GM12878 (cell line): ENCODE measurements at regions not wholly inside any gene's neighbourhood (a gene's known extent, or its start where the extent isn't known, plus 50 kb on each side); places are given as distances from the start of the nearest gene placed in this dataset.

Experiments used
- ATAC-seq: fragments of 200-7000 bp; cut with Tn5 transposase; 3 replicates; pipeline ENCODE4 v1.9.1; 2020; ENCODE audit warnings: mild to moderate bottlenecking, moderate library complexity
- BruUV-seq: library from RNA; stranded (reverse); fragments of 400-500 nt; replicated peaks from 2 replicates; lab custom pipeline; 2021; lab: Mats Ljungman, UMichigan
- CTCF ChIA-PET: fragments of 300-600 bp; sonication (Branson Sonifier 250); formaldehyde crosslinking; extraction: SDS; loops from one replicate; lab custom pipeline; 2021; ENCODE audit warnings: inconsistent platforms; lab: Yijun Ruan, JAX
- POLR2A ChIA-PET: fragments of 350-600 bp; formaldehyde crosslinking; extraction: SDS; loops from one replicate; lab custom pipeline; 2021; ENCODE audit warnings: inconsistent platforms; lab: Charles Lee
- RAD21 ChIA-PET: fragments of 300-600 bp; sonication (Branson Sonifier 250); formaldehyde crosslinking; loops from one replicate; lab custom pipeline; 2023; ENCODE audit warnings: antibody characterized with exemption; ENCODE audit not compliant: unreplicated experiment; lab: Charles Lee
- SMC1A ChIA-PET: fragments of 300-600 bp; sonication (Branson Sonifier 250); formaldehyde crosslinking; loops from one replicate; lab custom pipeline; 2023; ENCODE audit not compliant: unreplicated experiment, uncharacterized antibody; lab: Charles Lee
- DNase-seq: peaks from one replicate; pipeline ENCODE4 v3.0.0-alpha.2; 2011; ENCODE audit warnings: low read depth, low spot score
- FAIRE-seq: peaks from 3 replicates; lab custom pipeline; 2011; peaks lifted over from hg19 to GRCh38; lab: Jason Lieb, UNC
- H2AFZ ChIP-seq: 2 replicates; pipeline ENCODE4 v1.6.0; 2011; ENCODE audit warnings: low read depth, low read length, control low read depth; ENCODE audit not compliant: control insufficient read depth
- H3K27ac ChIP-seq: 2 replicates; pipeline ENCODE4 v1.5.1; 2011; ENCODE audit warnings: control low read depth; ENCODE audit not compliant: control insufficient read depth, insufficient read depth
- H3K27me3 ChIP-seq, 2 experiments: replicated peaks in 1 of 2; 2 replicates each; pipeline versions ENCODE4 v1.6.0 to v1.6.1; 2011; ENCODE audit warnings: low read length in 1 of 2; ENCODE audit not compliant: control insufficient read depth in 2 of 2, insufficient read depth in 2 of 2
- H3K36me3 ChIP-seq, 2 experiments: 2 replicates each; pipeline ENCODE4 v1.5.1; 2011; ENCODE audit warnings: low read length in 1 of 2; ENCODE audit not compliant: control insufficient read depth in 2 of 2, insufficient read depth in 2 of 2
- H3K4me1 ChIP-seq: 2 replicates; pipeline ENCODE4 v1.6.1; 2011; ENCODE audit warnings: mild to moderate bottlenecking, low read length, moderate library complexity, mixed read lengths; ENCODE audit not compliant: control insufficient read depth, insufficient read depth
- H3K4me2 ChIP-seq: 2 replicates; pipeline ENCODE4 v1.6.0; 2011; ENCODE audit warnings: control low read depth; ENCODE audit not compliant: control insufficient read depth, insufficient read depth
- H3K4me3 ChIP-seq: fragments of 200-600 bp; sonication (generic); 2 replicates; pipeline ENCODE4 v1.5.1; 2016
- H3K79me2 ChIP-seq: 2 replicates; pipeline ENCODE4 v1.6.0; 2011; ENCODE audit warnings: low read length; ENCODE audit not compliant: control insufficient read depth, insufficient read depth
- H3K9ac ChIP-seq: 2 replicates; pipeline ENCODE4 v1.8.0; 2011; ENCODE audit warnings: low read length, control low read depth, mixed read lengths; ENCODE audit not compliant: control insufficient read depth, insufficient read depth
- H3K9me3 ChIP-seq: replicated peaks from 3 replicates; pipeline ENCODE4 v1.5.1; 2011; ENCODE audit warnings: mild to moderate bottlenecking, low read length; ENCODE audit not compliant: control insufficient read depth, insufficient read depth
- H4K20me1 ChIP-seq: 2 replicates; pipeline ENCODE4 v1.6.0; 2011; ENCODE audit not compliant: control insufficient read depth, insufficient read depth
- CBX3 ChIP-seq: fragments of 200-600 bp; sonication (generic); IDR thresholded peaks from 2 replicates; pipeline ENCODE4 v1.6.1; 2016; ENCODE audit warnings: low read depth, borderline replicate concordance
- CREB1 ChIP-seq: IDR thresholded peaks from 2 replicates; pipeline ENCODE4 v1.6.1; 2012; ENCODE audit warnings: low read depth, mild to moderate bottlenecking, inconsistent platforms
- KAT2A ChIP-seq: conservative IDR thresholded peaks from 2 replicates; pipeline ENCODE4 v1.6.1; 2011; ENCODE audit warnings: low read depth, low read length; ENCODE audit not compliant: control insufficient read depth
- NFXL1 ChIP-seq: fragments of 450-650 bp; IDR thresholded peaks from 2 replicates; pipeline ENCODE4 v1.6.1; 2017; ENCODE audit warnings: antibody characterized with exemption, mild to moderate bottlenecking, borderline replicate concordance
- SREBF1 ChIP-seq: IDR thresholded peaks from 2 replicates; pipeline ENCODE4 v1.6.1; 2012; ENCODE audit warnings: mild to moderate bottlenecking, low read length
- TCF7 ChIP-seq: IDR thresholded peaks from 2 replicates; pipeline ENCODE4 v1.6.1; 2014; ENCODE audit warnings: antibody characterized with exemption, borderline replicate concordance
- ZNF24 ChIP-seq: fragments of 450-650 bp; IDR thresholded peaks from 2 replicates; pipeline ENCODE4 v1.6.1; 2017; ENCODE audit warnings: antibody characterized with exemption, mild to moderate bottlenecking
- ZNF384 ChIP-seq: IDR thresholded peaks from 2 replicates; pipeline ENCODE4 v1.6.1; 2012; ENCODE audit warnings: low read depth, mild to moderate bottlenecking, low read length, improper control_type of control experiment, borderline replicate concordance
- ZSCAN29 ChIP-seq: fragments of 450-650 bp; IDR thresholded peaks from 2 replicates; pipeline ENCODE4 v1.6.1; 2017; ENCODE audit warnings: mild to moderate bottlenecking, moderate library complexity
- ZZZ3 ChIP-seq: IDR thresholded peaks from 2 replicates; pipeline ENCODE4 v1.6.1; 2011; ENCODE audit warnings: low read depth; ENCODE audit not compliant: control insufficient read depth, insufficient read length
- WGBS: methylation state at CpG from one replicate; pipeline ENCODE4 v1.1.6; 2016; ENCODE audit warnings: low lambda C conversion rate; ENCODE audit not compliant: insufficient replicate concordance, insufficient coverage; ENCODE audit errors: missing lambda C conversion rate; 5-methylcytosine and 5-hydroxymethylcytosine counted together
- in situ Hi-C: fragments of 300-500 bp; cut with MboI; formaldehyde crosslinking; loops from 9 replicates; pipeline ENCODE4 v1.14.3; 2018; ENCODE audit warnings: mixed read lengths
- intact Hi-C: fragments of 100-400 bp; cut with micrococcal nuclease; formaldehyde crosslinking; loops from one replicate; pipeline ENCODE4 v1.14.2; 2022; ENCODE audit not compliant: unreplicated experiment
- TF ChIP-seq, protein P1 (sequence below): fragments of 450-650 bp; IDR thresholded peaks from 2 replicates; pipeline ENCODE4 v1.6.1; 2017; ENCODE audit warnings: antibody characterized with exemption, mild to moderate bottlenecking, moderate library complexity

DNA sequence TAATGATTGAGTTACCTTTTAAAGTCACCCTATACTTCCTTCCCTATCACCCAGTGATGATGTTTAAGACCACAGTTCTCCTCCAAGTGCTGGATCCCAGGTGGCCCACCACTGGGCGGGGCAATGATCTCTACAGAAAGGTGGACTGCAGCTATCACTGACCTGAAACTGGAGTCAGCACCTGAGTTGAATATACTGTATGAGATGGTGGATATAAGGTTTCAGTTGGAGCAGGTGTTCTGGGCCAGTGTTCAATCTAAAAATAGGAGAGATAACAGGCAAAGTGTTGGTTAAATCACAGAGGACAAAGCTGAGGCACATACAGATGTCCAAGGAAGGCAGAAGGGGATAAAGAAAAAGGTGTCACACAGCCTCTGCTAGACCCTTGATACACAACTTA lies 96.6 kb downstream of the SIPA1L2 start:
- no peak for DNase-seq
- ChIA-PET RAD21 (no interaction called here), SMC1A (no interaction called here), POLR2A (no interaction called here), CTCF (no interaction called here)
- no peak overlapping the region for H3K9ac ChIP-seq
- H3K79me2 ChIP-seq = no peaks in the 10 kb centered on the region
- no peak overlapping the region for H3K4me2 ChIP-seq
- no peak overlapping the region for H3K27ac ChIP-seq
- ATAC-seq = no peak
- no peaks in the 10 kb centered on the region; a peak in 2 of 4 replicates for H3K27me3 ChIP-seq
- WGBS = 0% methylated on average over 1 of the region's 1 CpG
- H3K9me3 ChIP-seq = no peaks in the 10 kb centered on the region
- no peaks in the 10 kb centered on the region for H3K36me3 ChIP-seq
- TF ChIP-seq ZZZ3 = no peak
- TF ChIP-seq KAT2A = no peak
- no peak for TF ChIP-seq CBX3
- no peak for TF ChIP-seq ZNF384
- no peak for TF ChIP-seq SREBF1
- intact Hi-C loops = no loop called here
- H4K20me1 ChIP-seq = no peaks in the 10 kb centered on the region
- no TSS peak for BruUV-seq
- in situ Hi-C loops = no loop called here
- H3K4me1 ChIP-seq = no peaks in the 10 kb centered on the region
- FAIRE-seq = no peak
- H3K4me3 ChIP-seq = no peak overlapping the region
- no peak overlapping the region for H2AFZ ChIP-seq

DNA sequence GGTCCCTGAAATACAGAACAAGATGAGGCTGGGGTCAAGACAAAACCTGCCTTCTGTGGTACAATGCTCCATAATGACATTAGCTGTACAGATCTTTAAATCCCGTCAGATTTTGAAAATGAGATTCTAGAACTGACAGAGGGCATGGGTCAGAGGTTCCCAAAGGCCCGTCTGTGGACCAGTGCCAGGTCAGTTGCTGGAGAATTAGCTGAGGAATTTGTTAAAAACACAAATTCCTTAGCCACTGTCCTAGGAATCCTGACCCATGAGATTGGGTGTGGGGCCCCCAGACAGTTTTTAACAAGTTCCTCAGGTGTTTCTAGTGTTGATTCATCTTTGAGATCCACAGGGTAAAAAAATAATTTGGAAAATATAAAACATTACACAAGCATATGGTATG lies 97.0 kb downstream of the SIPA1L2 start:
- no peak overlapping the region for H3K27ac ChIP-seq
- TF ChIP-seq ZSCAN29 (no peak), ZNF24 (no peak), NFXL1 (no peak), CREB1 (no peak), TCF7 (no peak)
- TF ChIP-seq, protein P1, sequence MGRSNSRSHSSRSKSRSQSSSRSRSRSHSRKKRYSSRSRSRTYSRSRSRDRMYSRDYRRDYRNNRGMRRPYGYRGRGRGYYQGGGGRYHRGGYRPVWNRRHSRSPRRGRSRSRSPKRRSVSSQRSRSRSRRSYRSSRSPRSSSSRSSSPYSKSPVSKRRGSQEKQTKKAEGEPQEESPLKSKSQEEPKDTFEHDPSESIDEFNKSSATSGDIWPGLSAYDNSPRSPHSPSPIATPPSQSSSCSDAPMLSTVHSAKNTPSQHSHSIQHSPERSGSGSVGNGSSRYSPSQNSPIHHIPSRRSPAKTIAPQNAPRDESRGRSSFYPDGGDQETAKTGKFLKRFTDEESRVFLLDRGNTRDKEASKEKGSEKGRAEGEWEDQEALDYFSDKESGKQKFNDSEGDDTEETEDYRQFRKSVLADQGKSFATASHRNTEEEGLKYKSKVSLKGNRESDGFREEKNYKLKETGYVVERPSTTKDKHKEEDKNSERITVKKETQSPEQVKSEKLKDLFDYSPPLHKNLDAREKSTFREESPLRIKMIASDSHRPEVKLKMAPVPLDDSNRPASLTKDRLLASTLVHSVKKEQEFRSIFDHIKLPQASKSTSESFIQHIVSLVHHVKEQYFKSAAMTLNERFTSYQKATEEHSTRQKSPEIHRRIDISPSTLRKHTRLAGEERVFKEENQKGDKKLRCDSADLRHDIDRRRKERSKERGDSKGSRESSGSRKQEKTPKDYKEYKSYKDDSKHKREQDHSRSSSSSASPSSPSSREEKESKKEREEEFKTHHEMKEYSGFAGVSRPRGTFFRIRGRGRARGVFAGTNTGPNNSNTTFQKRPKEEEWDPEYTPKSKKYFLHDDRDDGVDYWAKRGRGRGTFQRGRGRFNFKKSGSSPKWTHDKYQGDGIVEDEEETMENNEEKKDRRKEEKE = no peak
- H3K4me1 ChIP-seq = no peaks in the 10 kb centered on the region
- no TSS peak for BruUV-seq
- no peak overlapping the region for H3K9ac ChIP-seq
- H2AFZ ChIP-seq = no peak overlapping the region
- no peaks in the 10 kb centered on the region; a peak in 2 of 4 replicates for H3K27me3 ChIP-seq
- ChIA-PET POLR2A (no interaction called here), RAD21 (no interaction called here), CTCF (no interaction called here), SMC1A (no interaction called here)
- WGBS = 11% methylated on average over 2 of the region's 2 CpGs
- no peaks in the 10 kb centered on the region for H3K9me3 ChIP-seq
- H3K36me3 ChIP-seq = no peaks in the 10 kb centered on the region
- no peak overlapping the region for H3K4me3 ChIP-seq
- H3K4me2 ChIP-seq = no peak overlapping the region
- DNase-seq (no peak), FAIRE-seq (no peak), ATAC-seq (no peak)
- no peaks in the 10 kb centered on the region for H3K79me2 ChIP-seq
- in situ Hi-C loops (no loop called here), intact Hi-C loops (no loop called here)
- H4K20me1 ChIP-seq = no peaks in the 10 kb centered on the region
